GM12878 (cell line): ENCODE measurements at regions not wholly inside any gene's neighbourhood (a gene's known extent, or its start where the extent isn't known, plus 50 kb on each side); places are given as distances from the start of the nearest gene placed in this dataset.

Experiments
- ASH2L ChIP-seq: fragments of 300-600, 200-600 bp; sonication (generic); IDR thresholded peaks from 2 replicates; pipeline ENCODE4 v1.6.1; 2017; ENCODE audit warnings: low read depth, mild to moderate bottlenecking, borderline replicate concordance
- CREB1 ChIP-seq: IDR thresholded peaks from 2 replicates; pipeline ENCODE4 v1.6.1; 2012; ENCODE audit warnings: low read depth, mild to moderate bottlenecking, inconsistent platforms
- ETV6 ChIP-seq, 2 experiments: fragments of 450-650 bp in 1 of 2; IDR thresholded peaks in 1 of 2; conservative IDR thresholded peaks in 1 of 2; 2 replicates each; pipeline ENCODE4 v1.6.1; 2014; ENCODE audit warnings: antibody characterized with exemption in 1 of 2, borderline replicate concordance in 1 of 2, low read depth in 1 of 2, mild to moderate bottlenecking in 1 of 2, moderate library complexity in 1 of 2
- IKZF1 ChIP-seq: fragments of 450-650 bp; conservative IDR thresholded peaks from 2 replicates; pipeline ENCODE4 v1.6.1; 2017; ENCODE audit warnings: antibody characterized with exemption, mild to moderate bottlenecking
- IRF4 ChIP-seq: IDR thresholded peaks from 2 replicates; pipeline ENCODE4 v1.6.1; 2011; ENCODE audit warnings: low read depth, low read length
- KLF5 ChIP-seq: fragments of 450-650 bp; IDR thresholded peaks from 2 replicates; pipeline ENCODE4 v1.6.1; 2014; ENCODE audit warnings: mild to moderate bottlenecking; ENCODE audit not compliant: partially characterized antibody
- NFIC ChIP-seq: IDR thresholded peaks from 2 replicates; pipeline ENCODE4 v1.6.1; 2012; ENCODE audit warnings: low read depth, mild to moderate bottlenecking, inconsistent platforms, low read length, moderate library complexity
- NFYA ChIP-seq: IDR thresholded peaks from 2 replicates; pipeline ENCODE4 v1.6.1; 2011; ENCODE audit warnings: low read depth, mild to moderate bottlenecking, low read length, improper control_type of control experiment, borderline replicate concordance
- NR2C1 ChIP-seq: fragments of 450-650 bp; IDR thresholded peaks from 2 replicates; pipeline ENCODE4 v1.6.1; 2017; ENCODE audit warnings: antibody characterized with exemption, mild to moderate bottlenecking, moderate library complexity
- PAX8 ChIP-seq: fragments of 450-650 bp; IDR thresholded peaks from 2 replicates; pipeline ENCODE4 v1.6.1; 2017; ENCODE audit warnings: mild to moderate bottlenecking, moderate library complexity
- POLR2A ChIP-seq: IDR thresholded peaks from 2 replicates; pipeline ENCODE4 v1.6.1; 2011; ENCODE audit warnings: low read depth, mild to moderate bottlenecking, low read length
- SIN3A ChIP-seq: IDR thresholded peaks from 2 replicates; pipeline ENCODE4 v1.6.1; 2012; ENCODE audit warnings: low read depth, low read length, improper control_type of control experiment
- SIX5 ChIP-seq: IDR thresholded peaks from 2 replicates; pipeline ENCODE4 v1.6.1; 2011; ENCODE audit warnings: mild to moderate bottlenecking, low read depth, low read length, moderate library complexity; ENCODE audit not compliant: severe bottlenecking
- SMC3 ChIP-seq: IDR thresholded peaks from 2 replicates; pipeline ENCODE4 v1.6.1; 2011; ENCODE audit warnings: low read length, improper control_type of control experiment, borderline replicate concordance
- SP1 ChIP-seq: IDR thresholded peaks from one replicate; pipeline ENCODE4 v1.6.1; 2011; ENCODE audit warnings: low read depth, low read length
- SPI1 ChIP-seq: IDR thresholded peaks from 2 replicates; pipeline ENCODE4 v1.6.1; 2011; ENCODE audit warnings: low read depth, mild to moderate bottlenecking, low read length, moderate library complexity, borderline replicate concordance; ENCODE audit not compliant: insufficient read depth
- SRF ChIP-seq, 2 experiments: IDR thresholded peaks; 2 replicates each; pipeline ENCODE4 v1.6.1; 2011; ENCODE audit warnings: low read depth in 2 of 2, low read length in 2 of 2, mild to moderate bottlenecking in 1 of 2, moderate library complexity in 1 of 2
- STAT1 ChIP-seq: fragments of 450-650 bp; conservative IDR thresholded peaks from 2 replicates; pipeline ENCODE4 v1.6.1; 2014; ENCODE audit warnings: antibody characterized with exemption, mild to moderate bottlenecking
- TBL1XR1 ChIP-seq: IDR thresholded peaks from 2 replicates; pipeline ENCODE4 v1.6.1; 2012; ENCODE audit warnings: low read depth, low read length, improper control_type of control experiment
- WRNIP1 ChIP-seq: IDR thresholded peaks from 2 replicates; pipeline ENCODE4 v1.6.1; 2011; ENCODE audit warnings: low read depth, low read length, improper control_type of control experiment, borderline replicate concordance
- YBX1 ChIP-seq: fragments of 450-650 bp; IDR thresholded peaks from 2 replicates; pipeline ENCODE4 v1.6.1; 2016; ENCODE audit warnings: antibody characterized with exemption
- TF ChIP-seq, protein P1 (sequence below): fragments of 450-650 bp; formaldehyde crosslinking; IDR thresholded peaks from 2 replicates; pipeline ENCODE4 v1.4.0; 2022; ENCODE audit warnings: mild to moderate bottlenecking, moderate library complexity
- TF ChIP-seq, protein P2 (sequence below): IDR thresholded peaks from 2 replicates; pipeline ENCODE4 v1.6.1; 2012; ENCODE audit warnings: mild to moderate bottlenecking, low read depth, low read length
- TF ChIP-seq, protein P3 (sequence below): IDR thresholded peaks from 2 replicates; pipeline ENCODE4 v1.6.1; 2011; ENCODE audit warnings: borderline replicate concordance, low read depth, mild to moderate bottlenecking, moderate library complexity, mixed read lengths, low read length; ENCODE audit not compliant: insufficient read depth; ENCODE audit errors: extremely low read length

DNA sequence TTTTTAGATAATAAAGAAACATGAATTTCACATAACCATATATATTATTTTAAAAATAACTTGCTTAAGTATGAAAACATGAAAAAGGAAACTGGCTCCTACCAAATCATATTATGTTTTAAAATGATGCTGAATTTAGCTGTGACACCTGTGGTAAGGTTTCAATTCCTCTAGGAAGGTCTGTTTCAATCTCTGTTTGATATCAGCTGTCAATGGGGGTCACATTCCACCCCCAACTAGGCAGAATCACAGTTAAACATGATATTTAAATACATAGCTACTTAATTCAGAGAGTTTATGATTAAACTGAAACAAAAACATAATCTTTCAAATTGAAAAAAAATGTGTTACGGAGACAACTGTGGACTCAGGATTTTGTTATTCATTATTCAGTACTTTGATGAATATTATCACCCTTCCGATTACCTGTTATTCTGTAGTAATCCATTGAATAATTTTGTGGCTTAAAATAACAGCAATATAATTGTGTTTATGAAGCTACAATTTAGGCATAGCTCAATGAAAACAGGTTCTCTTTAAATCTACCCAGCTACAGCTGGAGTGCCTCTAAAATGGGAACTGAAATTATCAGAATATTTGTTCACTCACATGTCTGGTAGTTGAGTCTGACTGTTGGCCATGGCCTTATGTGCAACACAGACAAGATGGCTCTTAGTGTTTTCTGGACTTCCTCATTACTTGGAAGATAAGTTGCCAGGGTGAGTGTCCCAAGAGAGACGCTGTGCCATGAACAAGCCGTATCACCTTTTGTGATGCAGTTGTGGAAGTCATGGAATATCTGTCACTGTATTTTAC lies 244.6 kb upstream of the ANO3 start (continued):
- TF ChIP-seq TBL1XR1 (peak; percentile 53; the same call in 1 of the 2 replicates), SMC3 (no peak), POLR2A (0 out of 2 replicates have a peak, but pooled peaks have one; percentile 19), NFYA (no peak), STAT1 (no peak), SPI1 (peak; percentile 92), IRF4 (peak; percentile 66), ETV6 (conservative IDR thresholded peaks at IDR 0.05 in 1 of 2, IDR thresholded peaks at IDR 0.05 in 1 of 2; ENCODE audit: borderline replicate concordance in 1 of 2, low read depth in 1 of 2) (peak in 1 of 2 experiments; percentile 58; a peak in 1 of 4 replicates), WRNIP1 (no peak), SRF (IDR thresholded peaks at IDR 0.05; ENCODE audit: low read depth in 2 of 2, low read length in 2 of 2) (no peak), NR2C1 (no peak), PAX8 (no peak), IKZF1 (0 out of 2 replicates have a peak, but pooled peaks have one; percentile 37), YBX1 (no peak), CREB1 (no peak), SP1 (no peak), NFIC (peak; percentile 93), KLF5 (no peak), SIX5 (no peak), SIN3A (no peak), ASH2L (no peak)
- TF ChIP-seq, protein P1, sequence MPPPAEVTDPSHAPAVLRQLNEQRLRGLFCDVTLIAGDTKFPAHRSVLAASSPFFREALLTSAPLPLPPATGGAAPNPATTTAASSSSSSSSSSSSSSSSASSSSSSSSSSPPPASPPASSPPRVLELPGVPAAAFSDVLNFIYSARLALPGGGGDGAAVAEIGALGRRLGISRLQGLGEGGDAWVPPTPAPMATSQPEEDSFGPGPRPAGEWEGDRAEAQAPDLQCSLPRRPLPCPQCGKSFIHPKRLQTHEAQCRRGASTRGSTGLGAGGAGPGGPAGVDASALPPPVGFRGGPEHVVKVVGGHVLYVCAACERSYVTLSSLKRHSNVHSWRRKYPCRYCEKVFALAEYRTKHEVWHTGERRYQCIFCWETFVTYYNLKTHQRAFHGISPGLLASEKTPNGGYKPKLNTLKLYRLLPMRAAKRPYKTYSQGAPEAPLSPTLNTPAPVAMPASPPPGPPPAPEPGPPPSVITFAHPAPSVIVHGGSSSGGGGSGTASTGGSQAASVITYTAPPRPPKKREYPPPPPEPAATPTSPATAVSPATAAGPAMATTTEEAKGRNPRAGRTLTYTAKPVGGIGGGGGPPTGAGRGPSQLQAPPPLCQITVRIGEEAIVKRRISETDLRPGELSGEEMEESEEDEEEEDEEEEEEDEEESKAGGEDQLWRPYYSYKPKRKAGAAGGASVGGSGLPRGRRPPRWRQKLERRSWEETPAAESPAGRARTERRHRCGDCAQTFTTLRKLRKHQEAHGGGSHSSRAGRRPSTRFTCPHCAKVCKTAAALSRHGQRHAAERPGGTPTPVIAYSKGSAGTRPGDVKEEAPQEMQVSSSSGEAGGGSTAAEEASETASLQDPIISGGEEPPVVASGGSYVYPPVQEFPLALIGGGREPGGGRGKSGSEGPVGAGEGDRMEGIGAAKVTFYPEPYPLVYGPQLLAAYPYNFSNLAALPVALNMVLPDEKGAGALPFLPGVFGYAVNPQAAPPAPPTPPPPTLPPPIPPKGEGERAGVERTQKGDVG (CRISPR knock-in tag) = no peak
- TF ChIP-seq, protein P2, sequence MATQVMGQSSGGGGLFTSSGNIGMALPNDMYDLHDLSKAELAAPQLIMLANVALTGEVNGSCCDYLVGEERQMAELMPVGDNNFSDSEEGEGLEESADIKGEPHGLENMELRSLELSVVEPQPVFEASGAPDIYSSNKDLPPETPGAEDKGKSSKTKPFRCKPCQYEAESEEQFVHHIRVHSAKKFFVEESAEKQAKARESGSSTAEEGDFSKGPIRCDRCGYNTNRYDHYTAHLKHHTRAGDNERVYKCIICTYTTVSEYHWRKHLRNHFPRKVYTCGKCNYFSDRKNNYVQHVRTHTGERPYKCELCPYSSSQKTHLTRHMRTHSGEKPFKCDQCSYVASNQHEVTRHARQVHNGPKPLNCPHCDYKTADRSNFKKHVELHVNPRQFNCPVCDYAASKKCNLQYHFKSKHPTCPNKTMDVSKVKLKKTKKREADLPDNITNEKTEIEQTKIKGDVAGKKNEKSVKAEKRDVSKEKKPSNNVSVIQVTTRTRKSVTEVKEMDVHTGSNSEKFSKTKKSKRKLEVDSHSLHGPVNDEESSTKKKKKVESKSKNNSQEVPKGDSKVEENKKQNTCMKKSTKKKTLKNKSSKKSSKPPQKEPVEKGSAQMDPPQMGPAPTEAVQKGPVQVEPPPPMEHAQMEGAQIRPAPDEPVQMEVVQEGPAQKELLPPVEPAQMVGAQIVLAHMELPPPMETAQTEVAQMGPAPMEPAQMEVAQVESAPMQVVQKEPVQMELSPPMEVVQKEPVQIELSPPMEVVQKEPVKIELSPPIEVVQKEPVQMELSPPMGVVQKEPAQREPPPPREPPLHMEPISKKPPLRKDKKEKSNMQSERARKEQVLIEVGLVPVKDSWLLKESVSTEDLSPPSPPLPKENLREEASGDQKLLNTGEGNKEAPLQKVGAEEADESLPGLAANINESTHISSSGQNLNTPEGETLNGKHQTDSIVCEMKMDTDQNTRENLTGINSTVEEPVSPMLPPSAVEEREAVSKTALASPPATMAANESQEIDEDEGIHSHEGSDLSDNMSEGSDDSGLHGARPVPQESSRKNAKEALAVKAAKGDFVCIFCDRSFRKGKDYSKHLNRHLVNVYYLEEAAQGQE = no peak
- TF ChIP-seq, protein P3, sequence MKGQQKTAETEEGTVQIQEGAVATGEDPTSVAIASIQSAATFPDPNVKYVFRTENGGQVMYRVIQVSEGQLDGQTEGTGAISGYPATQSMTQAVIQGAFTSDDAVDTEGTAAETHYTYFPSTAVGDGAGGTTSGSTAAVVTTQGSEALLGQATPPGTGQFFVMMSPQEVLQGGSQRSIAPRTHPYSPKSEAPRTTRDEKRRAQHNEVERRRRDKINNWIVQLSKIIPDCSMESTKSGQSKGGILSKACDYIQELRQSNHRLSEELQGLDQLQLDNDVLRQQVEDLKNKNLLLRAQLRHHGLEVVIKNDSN = no peak
